ENCODE measurements at regions not wholly inside any gene's neighbourhood (a gene's known extent, or its start where the extent isn't known, plus 50 kb on each side); places are given as distances from the start of the nearest gene placed in this dataset.
"Not testable (repeated sequence)": the region's sequence is repeated elsewhere in the genome, so short reads cannot be mapped to it uniquely, and the experiment has no call there.

DNA sequence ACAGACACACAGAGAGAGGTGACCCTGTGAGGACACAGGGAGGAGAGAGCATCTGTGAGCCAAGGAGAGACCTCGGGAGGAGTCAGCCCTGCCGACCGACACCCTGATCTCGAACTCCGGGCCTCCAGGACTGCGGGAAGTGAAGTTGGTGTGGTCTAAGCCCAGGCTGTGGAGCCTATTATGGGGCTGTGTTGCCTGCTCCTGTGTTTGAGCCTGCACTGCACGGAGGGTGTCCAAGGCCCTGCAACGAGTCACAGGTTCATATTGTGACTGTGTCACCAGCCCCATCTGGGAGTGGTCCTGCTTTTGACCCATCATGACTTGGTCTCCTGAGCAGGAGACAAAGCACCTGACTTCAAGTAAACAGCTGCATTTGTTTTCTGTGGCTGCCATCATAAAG, 186.0 kb upstream of the AJAP1 start:
- no peak for DNase-seq

GRCh38 chr1:4468804-4469514, 185.4 kb upstream of the AJAP1 start:
- no peak for DNase-seq

GRCh38 chr1:4476394-4476793, 178.0 kb upstream of the AJAP1 start:
- no peak for DNase-seq

DNA sequence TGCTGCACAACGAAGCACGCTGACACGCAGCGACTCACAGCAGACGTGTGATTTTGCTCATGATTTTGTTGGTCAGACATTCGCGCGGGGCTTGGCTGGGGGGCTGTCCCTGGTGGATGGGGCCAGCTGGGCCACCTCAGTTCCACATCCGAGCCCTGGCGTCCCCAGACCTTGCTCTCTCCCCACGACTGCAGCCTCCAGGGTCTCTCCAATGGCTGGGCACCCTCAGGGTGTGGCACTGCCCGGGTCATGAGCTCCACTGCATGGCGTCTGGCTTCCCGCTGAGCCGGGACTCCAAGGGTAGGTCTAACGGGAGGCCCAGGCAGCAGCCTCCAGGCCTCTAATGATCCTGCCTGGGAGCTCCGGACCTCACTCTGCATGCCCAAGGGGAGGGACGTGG, 173.0 kb upstream of the AJAP1 start:
- DNase-seq, result no peak

DNA sequence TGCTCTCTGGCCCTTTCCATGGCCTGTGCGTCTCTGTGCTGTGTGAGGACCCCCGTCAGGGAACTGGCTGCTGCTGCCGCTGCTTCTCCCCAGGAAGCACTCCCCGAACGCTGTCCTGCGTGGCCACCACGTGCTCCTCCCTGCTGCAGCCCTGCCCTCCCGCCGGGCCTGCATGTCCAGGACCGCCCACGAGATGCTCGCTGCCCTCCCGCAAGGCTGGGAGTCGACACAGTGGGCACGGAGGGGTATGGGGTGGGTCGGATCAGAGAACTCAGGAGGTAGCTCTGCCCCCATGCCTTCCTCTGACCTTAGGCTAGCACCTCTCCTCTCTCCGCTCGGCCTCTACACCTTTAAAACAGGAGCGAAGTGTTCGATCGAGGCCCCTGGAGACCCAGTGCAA, 171.9 kb upstream of the AJAP1 start:
- no peak for DNase-seq

DNA sequence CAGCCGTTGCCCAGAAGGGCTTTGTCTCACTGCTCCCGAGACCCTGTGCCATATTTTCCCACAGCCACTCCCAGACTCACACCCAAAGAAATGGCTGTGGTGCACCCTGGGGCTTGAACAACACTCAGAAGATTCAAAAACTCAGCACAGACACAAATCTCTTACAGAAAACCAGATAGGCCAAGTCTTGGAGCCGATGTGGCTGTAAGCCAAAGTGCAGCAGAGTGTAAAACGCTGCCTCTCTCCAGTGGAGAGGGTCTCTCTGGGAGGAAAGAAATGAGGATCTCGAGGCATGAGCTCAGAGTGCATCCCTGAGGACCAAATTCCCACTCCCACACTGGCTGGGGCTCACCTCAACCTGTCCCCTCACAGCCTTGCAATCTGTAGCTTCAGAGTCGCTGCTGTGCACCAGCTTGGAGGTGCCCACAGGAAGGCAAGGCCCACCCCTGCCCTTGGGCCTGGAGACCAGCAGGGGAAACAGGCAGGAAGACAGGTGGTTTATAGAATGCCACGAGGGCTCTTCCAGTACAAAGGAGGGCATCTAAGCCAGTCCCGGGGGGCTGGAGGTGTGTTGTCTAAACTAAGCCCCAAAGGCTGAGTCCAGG, 171.3 kb upstream of the AJAP1 start:
- DNase-seq, result no peak

DNA sequence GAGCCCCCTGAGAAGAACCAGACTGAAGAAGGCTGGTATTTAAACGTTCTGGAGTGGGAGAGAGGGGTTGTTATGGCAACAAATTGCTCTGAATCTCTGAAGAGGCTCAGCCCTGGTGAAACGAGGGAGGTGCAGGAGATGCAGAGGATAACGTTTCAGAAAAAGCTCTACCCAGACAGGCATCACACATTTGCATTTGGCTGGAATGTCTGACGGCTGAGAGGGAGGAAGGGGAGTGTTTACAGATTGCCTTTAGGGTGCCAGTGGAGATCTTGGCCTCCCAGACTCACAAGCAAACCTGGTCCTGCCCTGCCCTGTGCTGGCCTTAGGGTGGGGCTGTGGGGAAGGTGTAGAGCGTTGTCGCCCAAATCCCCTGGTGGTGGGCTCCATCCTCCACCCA, 169.0 kb upstream of the AJAP1 start:
- DNase-seq, result peak in 27 of 56 donors; percentile 5 to 71 (median 30)

- DNase-seq, result no peak
These were observed 168.5 kb upstream of the AJAP1 start for GRCh38 chr1:4485878-4486277.

GRCh38 chr1:4486408-4487120, 167.8 kb upstream of the AJAP1 start:
- no peak for DNase-seq

- DNase-seq, result no peak
These were observed 166.4 kb upstream of the AJAP1 start for GRCh38 chr1:4488018-4488417.

- DNase-seq, result no peak
These were observed 164.9 kb upstream of the AJAP1 start for GRCh38 chr1:4489486-4489885.

DNA sequence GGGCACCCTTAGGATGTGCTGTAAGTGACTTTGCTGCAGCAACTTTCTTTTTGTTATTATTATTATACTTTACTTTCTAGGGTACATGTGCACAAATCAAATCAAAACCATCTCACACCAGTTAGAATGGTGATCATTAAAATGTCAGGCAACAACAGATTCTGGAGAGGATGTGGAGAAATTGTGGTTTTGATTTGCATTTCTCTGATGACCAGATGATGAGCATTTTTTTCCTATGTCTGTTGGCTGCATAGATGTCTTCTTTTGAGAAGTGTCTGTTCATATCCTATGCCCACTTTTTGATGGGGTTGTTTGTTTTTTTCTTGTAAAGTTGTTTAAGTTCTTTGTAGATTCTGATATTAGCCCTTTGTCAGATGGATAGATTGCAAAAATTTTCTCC, 164.4 kb upstream of the AJAP1 start:
- DNase-seq, result not testable (repeated sequence)

DNA sequence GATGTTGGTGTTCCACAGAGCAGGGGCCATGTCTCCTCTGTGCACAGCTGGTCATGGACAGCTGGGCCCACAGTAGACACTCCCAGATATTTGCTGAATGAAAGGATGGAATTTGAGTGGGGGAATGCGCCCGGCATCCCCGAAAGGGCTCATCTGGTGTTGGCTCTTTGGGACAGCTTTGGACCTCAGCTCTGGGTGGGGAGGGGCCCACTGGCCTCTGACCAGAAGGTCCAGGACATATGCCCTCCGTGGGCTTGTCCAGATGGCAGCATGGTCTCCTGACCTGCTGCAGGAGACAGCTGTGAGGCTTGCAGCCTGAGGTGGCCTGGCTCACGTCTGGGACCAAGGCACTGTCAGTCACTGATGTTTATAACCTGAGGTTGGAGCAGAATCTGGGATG, 160.4 kb upstream of the AJAP1 start:
- no peak for DNase-seq

DNA sequence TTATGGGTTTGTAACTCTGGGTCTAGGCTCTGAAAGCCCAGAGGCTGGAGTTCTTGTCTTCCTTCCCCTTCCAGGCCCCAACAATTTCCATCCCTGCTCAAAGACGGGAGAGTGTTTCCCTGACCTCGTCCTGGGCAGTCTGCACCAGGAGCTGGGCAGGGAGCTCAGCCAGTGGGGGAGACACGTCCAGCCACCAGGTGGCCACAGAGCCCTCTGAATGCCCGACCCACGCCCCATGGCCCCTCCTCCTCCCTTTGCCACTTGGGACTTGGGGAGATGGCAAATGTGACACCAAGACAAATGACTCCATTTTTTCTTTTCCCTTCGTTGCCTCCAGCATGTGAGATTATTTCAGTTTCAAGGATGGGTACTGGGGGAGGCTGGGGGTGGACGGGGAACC, 159.9 kb upstream of the AJAP1 start:
- DNase-seq, result no peak

- DNase-seq, result no peak
These were observed 158.6 kb upstream of the AJAP1 start for GRCh38 chr1:4495809-4496208.

DNA sequence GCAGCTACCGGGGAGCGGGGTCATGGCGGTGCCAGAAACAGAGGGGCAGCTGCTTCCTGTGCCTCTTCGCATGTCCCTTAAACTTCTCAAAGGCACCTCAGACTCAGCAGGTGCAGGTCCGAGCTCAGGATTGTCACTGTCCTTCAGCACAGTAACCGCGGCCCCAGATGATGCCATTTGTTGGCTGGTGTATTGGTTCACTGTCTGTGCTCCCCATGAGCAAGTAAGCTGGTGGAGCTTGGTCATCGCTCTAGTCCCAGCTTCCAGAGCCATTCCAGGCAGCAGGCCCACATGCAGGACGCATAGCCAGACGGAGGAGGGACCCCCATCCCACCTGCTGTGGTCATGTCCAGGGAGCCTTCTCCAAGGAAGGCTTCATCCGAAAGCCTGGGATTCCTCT, 154.0 kb upstream of the AJAP1 start:
- no peak for DNase-seq

DNA sequence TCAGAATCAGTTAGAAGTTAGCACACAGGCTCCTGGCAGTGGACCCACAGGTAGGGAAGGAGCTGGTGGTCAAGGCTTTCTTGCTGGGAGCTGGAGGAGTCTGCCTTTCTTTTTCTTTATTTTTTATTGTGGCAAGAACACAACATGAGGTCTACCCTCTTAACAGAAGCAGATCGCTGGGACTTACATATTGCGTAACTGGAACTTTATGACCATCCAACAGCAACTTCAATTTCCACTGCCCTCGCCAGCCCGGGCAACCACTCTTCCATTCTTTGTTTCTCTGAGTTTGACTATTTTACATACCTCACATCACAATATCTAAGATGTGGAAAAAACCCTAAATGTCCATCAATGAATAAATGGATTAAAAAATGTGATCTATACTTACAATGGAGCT, 147.8 kb upstream of the AJAP1 start:
- DNase-seq, result no peak

DNA sequence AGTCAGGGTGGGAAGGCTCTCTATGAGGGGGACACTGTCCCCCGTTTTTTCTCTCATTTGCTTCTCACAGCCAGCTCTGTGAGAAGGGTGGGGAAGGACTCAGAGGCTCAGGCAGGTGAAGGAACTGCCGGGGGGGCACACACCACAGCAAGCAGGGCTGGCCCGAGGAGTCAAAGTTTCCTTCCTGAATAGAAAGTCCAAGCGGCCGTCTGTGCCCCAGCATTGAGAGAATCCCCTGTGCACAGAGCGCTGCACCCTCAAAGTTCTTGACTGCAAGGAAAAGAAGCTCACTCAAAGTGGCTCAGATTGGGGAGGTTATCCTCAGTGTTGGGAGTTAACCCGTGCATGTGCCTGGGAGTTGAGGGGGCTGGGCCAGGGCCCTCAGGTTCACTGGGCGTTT, 145.2 kb upstream of the AJAP1 start:
- DNase-seq, result no peak

GRCh38 chr1:4510276-4510691, 144.1 kb upstream of the AJAP1 start:
- DNase-seq, result no peak

DNA sequence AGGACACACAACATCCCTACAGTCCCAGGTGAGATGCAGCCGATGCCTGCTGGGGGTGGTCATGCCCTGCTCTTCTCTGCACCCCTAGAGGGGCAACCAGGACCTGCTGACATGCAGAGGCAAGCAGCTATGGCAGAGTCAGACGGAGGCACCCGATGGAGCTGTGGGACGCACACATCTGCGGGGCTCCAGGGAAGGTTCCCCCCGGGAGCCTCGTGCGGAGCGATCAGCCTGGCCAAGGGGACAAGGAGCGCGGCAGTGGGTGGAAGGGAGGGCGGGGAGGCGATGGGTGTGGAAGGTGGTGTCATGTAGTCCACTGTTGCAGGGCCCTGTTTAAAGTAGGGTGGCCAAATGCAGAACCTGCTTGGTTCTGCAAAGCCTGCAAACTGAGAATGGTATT, 143.0 kb upstream of the AJAP1 start:
- no peak for DNase-seq

DNA sequence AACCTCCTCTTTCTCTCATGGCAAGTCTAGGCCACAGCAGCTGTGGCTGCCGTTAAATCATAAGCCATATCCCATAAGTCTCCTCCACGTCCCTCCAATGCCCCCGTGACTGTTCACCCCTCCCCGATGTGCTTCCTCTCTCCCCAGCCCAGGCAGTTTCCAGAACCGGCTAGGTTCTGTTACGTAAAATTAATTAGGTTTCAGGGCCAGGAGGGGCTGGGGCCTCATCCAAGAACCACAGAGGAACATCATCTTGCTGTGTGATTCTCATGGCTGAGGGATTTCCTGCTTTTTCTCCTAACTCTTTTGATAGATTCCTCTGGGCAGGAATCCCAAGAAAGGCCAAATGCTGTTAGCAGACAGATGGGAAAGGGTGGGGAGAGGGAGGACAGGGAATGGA, 141.8 kb upstream of the AJAP1 start:
- peak in 7 of 56 donors; percentile 4 to 25 (median 7) for DNase-seq

- no peak for DNase-seq
These were observed 140.7 kb upstream of the AJAP1 start for GRCh38 chr1:4513685-4514084.

GRCh38 chr1:4515727-4516289, 138.6 kb upstream of the AJAP1 start:
- DNase-seq, result no peak

Measured in nucleus accumbens (tissue), 56 donors.